D341Med (cell line): ENCODE measurements at regions not wholly inside any gene's neighbourhood (a gene's known extent, or its start where the extent isn't known, plus 50 kb on each side); places are given as distances from the start of the nearest gene placed in this dataset.

Source experiments
- DNase-seq: peaks from one replicate; pipeline ENCODE4 v3.0.0; 2012; ENCODE audit warnings: low spot score

GRCh38 chr11:106329273-106330018 is 252.0 kb downstream of the AASDHPPT start:
- DNase-seq: no peak

DNA sequence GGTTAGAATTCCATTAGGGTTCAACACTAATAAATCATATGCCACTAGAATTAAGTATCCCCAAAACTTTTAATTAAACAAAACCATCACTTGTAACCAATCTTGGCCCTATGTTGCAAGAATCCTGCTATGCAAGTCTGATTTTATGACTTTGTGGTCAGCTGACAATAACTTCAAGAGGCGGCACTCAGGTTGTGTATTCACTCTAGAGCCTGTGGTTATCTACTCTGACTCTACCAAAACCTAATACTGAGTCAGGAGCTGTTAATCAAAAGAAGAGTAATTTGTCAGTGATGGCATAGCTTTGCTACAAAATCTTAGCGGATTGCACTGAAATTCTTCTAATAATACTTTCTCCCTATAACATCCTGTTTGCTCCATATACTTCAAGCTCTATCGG is 253.7 kb downstream of the AASDHPPT start:
- no peak for DNase-seq

- no peak for DNase-seq
Measured at GRCh38 chr11:106333678-106334077, 256.2 kb downstream of the AASDHPPT start.

GRCh38 chr11:106344394-106344793 is 266.9 kb downstream of the AASDHPPT start:
- DNase-seq: no peak

- no peak for DNase-seq
Measured at GRCh38 chr11:106344966-106345365, 267.5 kb downstream of the AASDHPPT start.

- DNase-seq: no peak
Measured at GRCh38 chr11:106353031-106353430, 275.6 kb downstream of the AASDHPPT start.

DNA sequence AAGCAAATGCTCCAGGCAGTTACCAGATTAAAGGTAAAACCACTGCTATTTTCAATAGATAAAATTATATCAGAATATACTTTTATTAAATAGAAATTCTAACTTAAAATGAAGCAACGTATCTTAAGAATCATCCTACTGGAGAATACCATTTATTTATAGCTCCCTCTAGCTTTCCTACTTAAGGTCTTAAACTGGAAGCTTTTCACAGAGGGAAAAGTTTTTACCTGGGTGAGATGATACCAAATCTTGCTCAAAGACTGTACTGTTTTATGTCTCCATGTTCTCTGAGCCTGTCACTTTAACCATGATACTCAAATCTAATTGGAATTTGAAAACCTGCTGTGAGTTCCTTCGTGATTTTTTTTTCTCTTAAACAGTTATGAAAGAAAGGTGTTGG is 291.8 kb downstream of the AASDHPPT start:
- DNase-seq: no peak

DNA sequence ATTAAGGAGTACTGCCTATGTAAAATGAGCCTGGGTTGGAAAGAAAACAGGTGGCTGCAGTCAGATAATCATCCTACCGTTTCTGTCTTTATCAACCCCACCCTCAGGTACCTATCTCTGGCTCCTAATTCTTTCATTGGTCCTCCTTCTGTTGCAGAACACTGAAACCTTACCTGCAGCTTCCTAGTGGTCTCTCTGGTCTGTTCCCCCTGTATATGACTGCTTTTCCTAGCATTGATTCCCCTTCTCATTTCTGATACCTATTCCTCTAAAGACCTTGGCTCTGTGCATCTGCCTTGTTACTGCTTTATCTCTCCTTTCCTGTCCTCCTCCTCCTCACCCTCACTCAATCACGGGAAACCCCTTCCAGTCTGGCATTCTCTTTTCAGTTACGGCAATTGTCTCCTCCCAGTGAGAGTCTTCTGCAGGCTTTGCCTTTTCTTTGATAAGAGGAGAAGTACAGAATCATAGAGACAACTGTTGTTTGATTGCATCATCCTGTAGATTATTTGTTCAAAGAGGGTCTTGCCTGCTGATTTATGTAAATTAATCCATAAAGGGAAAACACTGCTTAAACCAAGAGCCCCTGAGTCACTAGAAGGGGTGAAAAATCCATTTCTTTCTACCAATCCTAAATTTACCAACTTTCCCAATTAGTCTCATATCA is 301.2 kb downstream of the AASDHPPT start:
- no peak for DNase-seq

- DNase-seq: no peak
Measured at GRCh38 chr11:106379265-106379664, 301.8 kb downstream of the AASDHPPT start.

GRCh38 chr11:106379712-106380111 is 302.2 kb downstream of the AASDHPPT start:
- DNase-seq: no peak

GRCh38 chr11:106381895-106382294 is 304.4 kb downstream of the AASDHPPT start:
- no peak for DNase-seq

GRCh38 chr11:106384429-106384828 is 307.0 kb downstream of the AASDHPPT start:
- DNase-seq: no peak

- no peak for DNase-seq
Measured at GRCh38 chr11:106386519-106386918, 309.1 kb downstream of the AASDHPPT start.

GRCh38 chr11:106389101-106389500 is 311.6 kb downstream of the AASDHPPT start:
- DNase-seq: no peak

DNA sequence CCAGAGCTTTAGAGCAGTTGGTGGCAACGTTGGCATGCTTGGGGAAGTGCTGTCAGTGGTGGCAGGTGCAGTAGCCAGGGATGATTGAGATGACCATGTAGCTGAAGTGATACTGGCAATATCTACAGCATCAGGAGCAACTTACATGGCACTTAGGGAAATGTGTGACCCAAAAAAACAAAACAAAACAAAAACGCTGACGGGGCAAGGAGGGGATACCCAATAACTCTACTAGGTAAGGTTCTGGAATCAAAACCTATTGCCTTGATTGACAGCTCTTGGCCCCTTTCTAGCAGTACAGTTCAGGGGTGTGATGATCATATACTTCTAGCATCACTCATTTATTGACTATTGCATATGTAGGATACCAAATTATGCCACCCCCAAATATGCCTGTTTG is 312.6 kb downstream of the AASDHPPT start:
- DNase-seq: no peak

DNA sequence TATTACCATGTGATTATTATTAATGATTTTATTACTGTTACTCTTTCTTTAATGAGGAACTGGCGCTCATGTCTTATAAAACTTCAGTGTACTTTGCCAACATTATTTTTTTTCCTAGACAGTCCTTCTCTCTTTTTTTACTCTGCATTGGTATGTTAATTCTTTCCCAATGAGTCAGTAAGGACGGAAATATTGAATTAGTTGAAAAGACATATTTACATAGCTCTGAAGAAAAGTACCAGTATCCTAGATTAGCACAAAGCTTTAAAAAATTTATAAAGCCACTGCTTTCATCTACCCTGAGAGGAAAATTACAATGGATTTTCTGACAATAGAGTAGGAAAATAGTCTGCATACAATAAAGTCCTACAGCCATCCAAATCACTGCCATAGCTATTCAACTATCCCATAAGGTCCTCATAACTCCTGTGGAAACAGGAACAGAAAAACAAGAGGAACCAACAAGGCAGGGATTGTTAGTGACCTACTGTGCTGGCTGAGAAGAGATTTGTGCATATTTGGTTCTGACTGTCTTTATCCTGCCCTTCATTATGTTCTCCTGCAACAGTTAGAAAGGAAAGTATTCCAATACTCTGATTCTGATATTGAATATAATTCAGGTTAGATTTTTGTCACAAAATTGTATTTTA is 314.4 kb downstream of the AASDHPPT start:
- no peak for DNase-seq

DNA sequence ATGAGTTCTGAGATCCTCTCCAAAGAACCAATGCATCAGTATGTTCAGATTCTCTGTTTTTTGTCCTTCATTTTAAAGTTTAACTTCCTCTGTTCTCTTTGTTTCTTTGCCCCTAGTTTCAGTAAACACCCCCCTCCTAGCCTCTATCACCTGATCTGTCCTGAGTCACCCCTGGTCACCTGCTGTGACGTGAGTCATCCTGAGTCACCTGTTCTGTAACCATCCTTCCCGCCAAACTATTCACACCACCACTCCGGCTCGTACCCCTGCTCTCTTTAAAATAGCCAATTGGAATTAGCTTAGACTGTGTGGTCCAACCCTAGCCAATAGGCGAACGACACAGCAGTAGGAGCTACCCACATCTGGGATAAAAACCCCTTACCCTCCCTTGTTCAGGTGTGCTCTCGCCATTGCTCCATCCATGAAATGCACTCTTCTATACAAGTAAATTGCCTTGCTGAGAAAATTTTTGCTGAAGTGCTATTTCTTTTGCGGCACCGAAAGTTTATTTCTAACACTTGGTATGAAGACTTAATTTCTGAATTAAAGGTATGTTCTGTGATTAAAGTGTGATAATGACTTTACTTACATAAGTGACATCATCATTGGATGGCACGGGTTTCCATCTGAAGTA is 318.4 kb downstream of the AASDHPPT start:
- no peak for DNase-seq

- no peak for DNase-seq
Measured at GRCh38 chr11:106397787-106398501, 320.5 kb downstream of the AASDHPPT start.

GRCh38 chr11:106398502-106399075 is 321.1 kb downstream of the AASDHPPT start:
- DNase-seq: no peak

DNA sequence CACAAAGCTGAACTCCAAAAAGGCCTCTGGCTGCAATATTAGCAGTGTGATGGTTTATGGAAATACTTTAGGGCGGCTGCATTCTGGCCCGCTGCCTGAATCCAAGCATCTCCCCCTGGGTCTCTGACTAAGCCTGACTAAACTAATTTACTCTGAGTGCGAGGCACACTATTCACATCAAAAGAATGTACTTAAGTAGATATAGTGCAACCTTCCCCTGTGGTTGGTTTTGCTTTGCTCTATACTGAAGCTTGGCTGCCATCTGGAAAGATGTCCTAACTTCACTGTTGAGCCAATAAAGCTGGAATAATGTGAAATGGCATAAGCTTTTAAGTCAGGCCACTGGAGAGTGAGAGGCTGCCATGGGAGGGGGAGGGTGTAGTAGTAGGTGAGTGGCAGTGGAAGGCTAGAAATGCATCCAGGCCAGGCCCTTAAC is 321.6 kb downstream of the AASDHPPT start:
- DNase-seq: no peak

GRCh38 chr11:106399624-106400023 is 322.2 kb downstream of the AASDHPPT start:
- no peak for DNase-seq
